ENCODE measurements at regions not wholly inside any gene's neighbourhood (a gene's known extent, or its start where the extent isn't known, plus 50 kb on each side); places are given as distances from the start of the nearest gene placed in this dataset.
A peak's percentile ranks its signal among the peaks of the same experiment; 100 is the strongest.
"Not testable (repeated sequence)": the region's sequence is repeated elsewhere in the genome, so short reads cannot be mapped to it uniquely, and the experiment has no call there.

DNA sequence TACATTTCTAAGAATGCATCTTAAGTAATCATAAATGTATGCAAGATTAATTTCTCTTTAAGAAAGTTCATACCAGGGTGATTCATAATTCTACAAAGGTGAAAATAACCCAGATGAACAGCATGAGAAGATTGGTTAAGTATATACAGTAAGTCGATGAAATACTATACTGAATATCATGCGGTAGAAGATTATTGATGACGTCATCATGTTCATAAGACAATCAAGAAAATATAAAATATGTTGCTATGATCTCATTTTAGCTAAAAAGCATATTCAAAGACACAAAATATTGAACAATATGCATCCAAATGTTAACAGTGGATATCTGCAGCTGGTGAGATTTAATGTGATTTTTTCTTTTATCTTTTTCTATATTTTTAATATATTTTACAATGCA is 312.0 kb upstream of the FGF13 start:
- no peak for DNase-seq

GRCh38 chrX:139020801-139021200 is 309.3 kb upstream of the FGF13 start:
- DNase-seq = no peak

DNA sequence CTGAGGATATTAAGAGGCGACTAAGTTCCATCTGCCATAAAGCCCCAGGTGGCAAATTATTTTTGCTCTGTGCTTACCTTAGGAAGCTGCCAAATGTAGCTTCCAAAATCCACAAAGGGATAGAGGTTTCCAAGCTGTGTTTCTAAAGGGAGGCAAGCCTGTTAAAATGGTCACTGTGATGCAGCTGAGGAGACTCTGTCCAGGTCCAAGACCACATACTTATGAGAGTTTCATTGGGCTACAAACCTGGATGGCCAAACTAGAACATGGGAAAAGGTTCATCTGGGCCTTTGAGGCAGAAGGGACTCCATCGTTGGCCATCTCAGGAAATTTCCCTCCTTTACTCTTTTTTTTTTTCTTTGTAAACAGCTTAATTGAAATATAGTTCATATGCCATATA is 306.9 kb upstream of the FGF13 start:
- no peak for DNase-seq

DNA sequence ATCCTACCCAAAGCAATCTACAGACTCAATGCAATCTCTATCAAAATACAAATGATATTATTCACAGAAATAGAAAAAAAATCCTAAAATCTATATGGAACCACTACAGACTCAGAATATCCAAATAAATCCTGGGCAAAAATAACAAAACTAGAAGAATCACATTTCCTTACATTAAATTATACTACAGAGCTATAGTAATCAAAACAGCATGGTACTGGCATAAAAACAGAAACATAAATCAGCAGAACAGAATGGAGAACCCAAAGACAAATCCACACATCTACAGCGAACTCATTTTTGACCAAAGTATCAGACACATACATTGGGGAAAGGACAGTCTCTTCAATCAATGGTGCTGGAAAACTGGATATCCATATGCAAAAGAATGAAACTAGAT is 304.1 kb upstream of the FGF13 start:
- no peak for DNase-seq

GRCh38 chrX:139008185-139008584 is 296.7 kb upstream of the FGF13 start:
- no peak for DNase-seq

GRCh38 chrX:139003856-139004527 is 292.5 kb upstream of the FGF13 start:
- DNase-seq = not testable (repeated sequence)

GRCh38 chrX:139002319-139002718 is 290.8 kb upstream of the FGF13 start:
- no peak for DNase-seq

- DNase-seq = no peak
Observed at GRCh38 chrX:138996268-138996667, 284.8 kb upstream of the FGF13 start.

- DNase-seq = no peak
Observed at GRCh38 chrX:138995458-138995857, 283.9 kb upstream of the FGF13 start.

DNA sequence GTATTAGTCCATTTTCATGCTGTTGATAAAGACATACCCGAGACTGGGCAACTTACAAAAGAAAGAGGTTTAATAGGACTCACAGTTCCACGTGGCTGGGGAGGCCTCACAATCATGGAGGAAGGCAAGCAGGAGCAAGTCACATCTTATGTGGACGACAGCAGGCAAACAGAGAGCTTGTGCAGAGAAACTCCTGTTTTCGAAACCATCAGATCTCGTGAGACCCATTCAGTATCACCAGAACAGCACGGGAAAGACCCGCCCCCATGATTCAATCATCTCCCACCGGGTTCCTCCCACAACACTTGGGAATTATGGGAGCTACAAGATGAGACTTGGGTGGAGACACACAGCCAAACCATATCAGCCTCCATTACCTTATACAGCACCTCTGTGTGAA is 278.9 kb upstream of the FGF13 start:
- not testable (repeated sequence) for DNase-seq

DNA sequence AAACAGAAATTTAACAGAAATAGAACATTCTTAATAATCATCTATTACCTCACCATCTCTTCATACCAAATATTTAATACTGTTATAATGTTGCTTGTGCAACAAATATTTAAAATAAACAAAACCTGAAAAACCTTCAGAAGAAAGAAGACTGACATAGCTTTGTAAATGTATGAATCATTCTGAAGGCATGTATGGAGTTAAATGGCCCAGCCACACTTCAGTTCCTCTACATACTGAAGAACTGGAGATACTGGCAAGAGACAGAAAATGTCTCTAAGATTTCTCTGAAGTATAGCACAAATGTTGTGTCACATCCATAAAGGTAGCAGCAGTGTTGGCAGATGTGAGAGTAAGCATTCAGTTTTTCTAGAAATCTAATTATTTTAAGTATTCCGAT is 275.3 kb upstream of the FGF13 start:
- no peak for DNase-seq

- no peak for DNase-seq
Observed at GRCh38 chrX:138986235-138986634, 274.7 kb upstream of the FGF13 start.

GRCh38 chrX:138982365-138982764 is 270.8 kb upstream of the FGF13 start:
- no peak for DNase-seq

DNA sequence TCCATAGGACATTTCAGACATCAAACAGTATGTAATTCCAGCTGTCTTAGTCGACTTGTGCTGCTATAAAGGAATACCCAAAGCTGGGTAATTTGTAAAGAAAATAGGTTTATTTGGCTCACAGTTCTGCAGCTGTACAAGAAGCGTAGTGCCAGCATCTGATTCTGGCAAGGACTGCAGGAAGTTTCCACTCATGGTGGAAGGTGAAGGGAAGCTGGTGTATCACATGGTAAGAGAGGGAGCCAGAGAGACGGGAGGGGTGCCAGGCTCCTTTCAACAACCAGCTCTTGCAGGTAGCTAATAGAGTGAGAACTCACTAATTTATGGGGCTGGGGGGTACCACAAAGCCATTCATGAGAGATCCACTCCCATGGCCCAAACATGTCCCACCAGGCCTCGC is 253.0 kb upstream of the FGF13 start:
- no peak for DNase-seq

GRCh38 chrX:138962419-138962818 is 250.9 kb upstream of the FGF13 start:
- DNase-seq = not testable (repeated sequence)

- no peak for DNase-seq
Observed at GRCh38 chrX:138954976-138955375, 243.5 kb upstream of the FGF13 start.

- DNase-seq = no peak
Observed at GRCh38 chrX:138946926-138947325, 235.4 kb upstream of the FGF13 start.

DNA sequence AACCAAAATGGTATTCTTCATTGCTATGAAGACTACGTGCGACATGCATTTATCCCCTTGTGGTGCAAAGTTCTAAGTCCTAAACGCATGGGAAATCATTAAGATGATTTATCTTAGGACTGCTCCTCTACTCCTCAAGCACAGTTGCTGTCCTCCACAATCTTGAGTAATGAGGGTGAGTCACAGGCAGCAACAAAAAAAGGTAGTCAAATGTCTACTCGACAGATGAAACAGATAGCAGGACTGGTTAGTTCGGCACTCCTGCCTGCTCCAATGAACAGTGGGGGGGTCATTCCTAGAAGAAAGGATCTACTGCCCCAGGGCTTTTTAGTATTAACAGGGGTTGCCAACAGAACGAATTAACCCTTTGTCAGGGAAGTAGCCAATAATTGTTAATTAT is 233.7 kb upstream of the FGF13 start:
- no peak for DNase-seq

DNA sequence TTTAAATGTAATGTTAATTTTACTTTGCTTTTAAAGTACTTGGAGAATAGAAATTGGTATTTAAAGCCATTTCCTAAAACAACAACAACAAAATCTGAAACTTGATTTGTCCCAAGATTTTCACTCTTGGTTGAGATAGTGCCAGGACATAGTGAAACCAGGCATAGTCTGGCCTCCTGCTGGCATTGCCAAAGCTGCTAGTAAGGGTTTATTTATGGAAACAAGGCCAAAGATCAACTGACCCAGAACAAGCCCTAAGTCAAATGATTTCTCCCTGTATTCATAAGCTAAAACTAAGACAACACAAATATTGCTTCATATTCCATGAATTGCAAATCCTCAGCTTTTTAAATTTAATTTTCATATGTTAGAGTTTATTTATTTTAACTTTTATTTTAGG is 227.5 kb upstream of the FGF13 start:
- DNase-seq = no peak

GRCh38 chrX:138938003-138938402 is 226.5 kb upstream of the FGF13 start:
- DNase-seq = no peak

- DNase-seq = peak; percentile 1
Observed at GRCh38 chrX:138931212-138931611, 219.7 kb upstream of the FGF13 start.

DNA sequence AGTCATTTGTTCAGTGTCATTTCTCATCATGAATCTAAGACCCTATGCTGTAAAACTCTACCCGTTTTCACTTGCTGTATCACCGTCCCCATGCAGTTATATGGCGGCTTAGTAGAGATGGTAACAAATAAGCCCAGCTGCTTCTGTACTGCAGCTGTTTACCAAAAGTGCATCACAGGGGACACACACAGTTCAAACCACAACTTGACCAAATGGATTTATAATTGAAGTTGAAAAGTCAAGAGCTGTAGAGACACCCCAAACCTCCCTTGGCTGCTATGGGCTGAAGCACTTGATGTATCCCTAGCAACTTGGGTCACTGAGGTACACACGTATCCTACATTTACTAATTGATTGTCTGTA is 219.0 kb upstream of the FGF13 start:
- DNase-seq = no peak

DNA sequence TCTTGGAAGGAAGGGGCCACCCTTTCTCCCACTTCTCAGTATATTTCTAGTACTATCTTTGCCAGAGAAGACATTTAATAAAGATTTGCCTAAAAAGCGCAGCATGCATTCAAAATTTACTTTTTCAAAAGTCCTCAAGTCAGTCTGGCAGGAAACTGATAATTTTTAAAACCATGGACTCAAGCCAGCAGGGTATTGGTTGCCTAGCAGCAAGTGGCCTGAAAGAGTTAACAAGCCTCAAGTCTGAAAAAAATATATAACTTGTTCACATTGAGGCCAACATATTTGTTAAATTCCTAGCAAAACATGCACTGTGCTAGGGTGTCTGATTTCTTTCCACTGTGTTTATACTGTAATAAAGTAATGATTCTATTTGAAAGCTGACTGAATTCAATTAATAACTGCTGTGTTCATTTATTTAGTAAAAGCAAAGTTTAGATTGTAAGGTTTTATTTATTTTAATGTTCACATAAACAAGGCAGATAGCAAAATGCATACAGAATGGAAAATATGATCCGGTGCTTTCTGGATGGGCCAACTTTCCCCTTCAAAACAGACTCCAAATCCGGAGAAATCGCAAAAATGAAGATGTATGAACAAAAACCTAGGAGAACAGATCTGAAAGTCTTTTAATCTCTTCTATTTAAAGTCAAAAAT is 218.5 kb upstream of the FGF13 start:
- peak; percentile 48 for DNase-seq

DNA sequence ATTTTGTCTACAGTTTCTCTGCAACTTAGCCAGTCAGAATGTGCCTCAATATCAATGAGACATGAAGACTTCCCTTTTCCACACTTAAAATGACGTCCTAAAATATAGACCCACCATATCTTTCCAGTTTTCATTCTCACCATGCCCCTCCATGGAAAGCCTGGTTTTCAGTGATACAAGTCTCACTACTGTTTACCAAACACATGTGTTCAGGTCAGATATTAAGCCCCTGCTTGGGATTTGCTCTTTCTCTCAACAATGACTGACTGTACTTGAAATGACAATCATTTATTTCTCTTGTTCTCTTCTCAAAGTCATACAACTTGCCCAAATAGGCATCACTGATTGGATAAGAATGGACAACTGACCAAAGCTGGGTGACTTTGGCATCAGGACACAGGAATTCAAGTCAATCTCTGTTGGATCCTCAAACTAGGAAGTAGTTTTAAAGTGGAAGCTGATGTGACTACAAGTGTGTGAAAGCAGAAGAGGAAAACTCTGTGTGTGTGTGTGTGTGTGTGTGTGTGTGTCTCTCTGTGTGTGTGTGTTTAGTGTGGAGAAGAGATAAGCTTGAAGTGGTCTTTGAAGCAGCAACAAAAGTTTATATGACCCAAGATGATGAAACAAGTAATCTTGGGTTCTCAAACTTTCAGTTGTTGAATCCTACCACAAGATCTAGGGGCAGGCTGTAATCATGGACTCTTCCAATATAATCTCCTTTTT is 217.4 kb upstream of the FGF13 start:
- no peak for DNase-seq

All from skin of body (tissue), 1 donor.